Hepatocyte (in vitro differentiated cells): ENCODE measurements at regions not wholly inside any gene's neighbourhood (a gene's known extent, or its start where the extent isn't known, plus 50 kb on each side); places are given as distances from the start of the nearest gene placed in this dataset.

Experiments
- DNase-seq: peaks from one replicate; pipeline ENCODE4 v3.0.0-alpha.2; 2016; ENCODE audit warnings: low spot score
- H2AFZ ChIP-seq: fragments of 200-600 bp; sonication (generic); 2 replicates; pipeline ENCODE4 v1.6.0; 2016; ENCODE audit warnings: antibody characterized with exemption, mild to moderate bottlenecking
- H3K27ac ChIP-seq: fragments of 200-600 bp; sonication (generic); 2 replicates; pipeline ENCODE4 v1.5.1; 2016; ENCODE audit warnings: mild to moderate bottlenecking
- H3K27me3 ChIP-seq: fragments of 200-600 bp; sonication (generic); 2 replicates; pipeline ENCODE4 v1.6.1; 2016
- H3K36me3 ChIP-seq: fragments of 200-600 bp; sonication (generic); replicated peaks from 2 replicates; pipeline ENCODE4 v1.5.1; 2016; ENCODE audit warnings: low read depth; ENCODE audit not compliant: insufficient read depth
- H3K4me1 ChIP-seq: fragments of 200-600 bp; sonication (generic); 2 replicates; pipeline ENCODE4 v1.5.1; 2016; ENCODE audit warnings: mild to moderate bottlenecking, moderate library complexity; ENCODE audit not compliant: insufficient read depth
- H3K4me2 ChIP-seq: fragments of 200-600 bp; sonication (generic); 2 replicates; pipeline ENCODE4 v1.6.0; 2016
- H3K4me3 ChIP-seq: fragments of 200-600 bp; sonication (generic); 2 replicates; pipeline ENCODE4 v1.5.1; 2016; ENCODE audit warnings: mild to moderate bottlenecking
- H3K79me2 ChIP-seq: fragments of 200-600 bp; sonication (generic); 2 replicates; pipeline ENCODE4 v1.6.0; 2017; ENCODE audit warnings: mild to moderate bottlenecking
- H3K9me2 ChIP-seq: fragments of 200-600 bp; sonication (generic); replicated peaks from 2 replicates; pipeline ENCODE4 v1.6.0; 2017; ENCODE audit warnings: mild to moderate bottlenecking; ENCODE audit not compliant: insufficient read depth
- H3K9me3 ChIP-seq: fragments of 200-600 bp; sonication (generic); 2 replicates; pipeline ENCODE4 v1.5.1; 2016; ENCODE audit warnings: low read depth, mild to moderate bottlenecking
- H4K20me1 ChIP-seq: fragments of 200-600 bp; sonication (generic); 2 replicates; pipeline ENCODE4 v1.6.0; 2016; ENCODE audit warnings: mild to moderate bottlenecking; ENCODE audit not compliant: insufficient read depth, poor library complexity, severe bottlenecking
- CTCF ChIP-seq: fragments of 200-600 bp; sonication (generic); IDR thresholded peaks from 2 replicates; pipeline ENCODE4 v1.5.1; 2016; ENCODE audit warnings: antibody characterized with exemption, mild to moderate bottlenecking; ENCODE audit not compliant: poor library complexity
- EZH2 ChIP-seq: fragments of 200-600 bp; sonication (generic); IDR thresholded peaks from 2 replicates; pipeline ENCODE4 v1.6.1; 2016; ENCODE audit warnings: antibody characterized with exemption, mild to moderate bottlenecking, borderline replicate concordance
- EZH2phosphoT487 ChIP-seq: fragments of 200-600 bp; sonication (generic); IDR thresholded peaks from one replicate; pipeline ENCODE4 v1.6.1; 2018; ENCODE audit warnings: antibody characterized with exemption, mild to moderate bottlenecking, low read depth, moderate library complexity; ENCODE audit not compliant: unreplicated experiment, severe bottlenecking
- WGBS: methylation state at CpG from one replicate; pipeline ENCODE4 v1.1.6; 2016; ENCODE audit warnings: low lambda C conversion rate; ENCODE audit errors: missing lambda C conversion rate; 5-methylcytosine and 5-hydroxymethylcytosine counted together

DNA sequence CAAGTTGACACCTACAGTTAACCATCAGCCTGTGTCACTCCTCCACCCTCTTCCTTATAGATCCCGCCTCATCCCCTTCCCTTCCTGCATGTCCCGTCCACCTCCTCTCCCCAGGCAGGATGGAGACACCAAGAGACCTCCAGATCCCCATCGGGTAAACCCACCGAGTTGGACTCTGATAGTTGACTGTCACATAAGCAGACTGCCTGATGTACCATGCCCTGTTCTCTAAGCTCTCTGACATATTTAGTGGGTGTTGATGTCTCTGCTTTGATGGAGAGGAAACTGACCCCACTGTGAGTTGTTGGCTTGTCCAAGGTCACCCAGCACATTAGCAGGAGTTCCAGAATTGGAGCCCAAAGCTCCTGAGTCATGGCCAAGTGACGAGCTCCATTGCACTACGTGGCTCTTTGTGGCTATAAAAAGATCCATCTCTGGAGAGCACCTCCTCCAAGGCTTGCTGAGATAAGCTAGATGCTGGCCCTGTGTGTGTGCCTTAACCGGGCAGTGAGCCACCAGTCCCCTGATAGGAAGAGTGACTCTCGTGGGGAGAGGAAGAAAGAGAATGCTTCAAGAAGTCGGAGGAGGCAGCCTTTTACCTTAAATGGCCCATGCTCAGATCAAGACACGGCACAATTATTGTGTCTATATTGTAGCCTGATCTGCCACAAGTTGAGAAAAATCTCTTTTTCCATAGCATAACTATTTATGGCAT lies 236.0 kb upstream of the ECI2 start:
- H3K4me2 ChIP-seq: no peak overlapping the region
- H3K9me3 ChIP-seq: no peaks in the 10 kb centered on the region
- no peaks in the 10 kb centered on the region for H3K27me3 ChIP-seq
- no peaks in the 10 kb centered on the region for H3K9me2 ChIP-seq
- no peak for DNase-seq
- 65% methylated on average over 10 of the region's 10 CpGs for WGBS
- H3K4me3 ChIP-seq: no peak overlapping the region
- H3K27ac ChIP-seq: no peak overlapping the region
- TF ChIP-seq EZH2 (no peak), EZH2phosphoT487 (no peak), CTCF (no peak)
- no peaks in the 10 kb centered on the region for H4K20me1 ChIP-seq
- H3K79me2 ChIP-seq: no peaks in the 10 kb centered on the region
- H3K4me1 ChIP-seq: no peaks in the 10 kb centered on the region
- no peak overlapping the region for H2AFZ ChIP-seq
- H3K36me3 ChIP-seq: no peaks in the 10 kb centered on the region

GRCh38 chr6:4370066-4370465 lies 234.7 kb upstream of the ECI2 start:
- no peaks in the 10 kb centered on the region for H3K9me2 ChIP-seq
- H4K20me1 ChIP-seq: no peaks in the 10 kb centered on the region
- H3K9me3 ChIP-seq: no peaks in the 10 kb centered on the region
- no peak for DNase-seq
- no peaks in the 10 kb centered on the region for H3K36me3 ChIP-seq
- no peaks in the 10 kb centered on the region for H3K79me2 ChIP-seq
- no peak overlapping the region for H3K4me3 ChIP-seq
- H3K27ac ChIP-seq: no peak overlapping the region
- no peaks in the 10 kb centered on the region for H3K27me3 ChIP-seq
- TF ChIP-seq EZH2phosphoT487 (no peak), CTCF (no peak), EZH2 (no peak)
- H3K4me1 ChIP-seq: no peaks in the 10 kb centered on the region
- 54% methylated on average over 3 of the region's 3 CpGs for WGBS
- no peak overlapping the region for H2AFZ ChIP-seq
- H3K4me2 ChIP-seq: no peak overlapping the region

- TF ChIP-seq EZH2phosphoT487 (no peak), CTCF (no peak), EZH2 (no peak)
- Histone ChIP-seq H3K36me3 (no peaks in the 10 kb centered on the region), H3K4me2 (no peak overlapping the region), H4K20me1 (no peaks in the 10 kb centered on the region), H3K79me2 (no peaks in the 10 kb centered on the region), H3K9me2 (no peaks in the 10 kb centered on the region), H3K27ac (no peak overlapping the region), H3K4me3 (no peak overlapping the region), H3K4me1 (no peaks in the 10 kb centered on the region), H2AFZ (no peak overlapping the region), H3K9me3 (no peaks in the 10 kb centered on the region), H3K27me3 (no peaks in the 10 kb centered on the region)
- 83% methylated on average over 4 of the region's 4 CpGs for WGBS
- DNase-seq: no peak
Measured at GRCh38 chr6:4369616-4370015, 234.2 kb upstream of the ECI2 start.

GRCh38 chr6:4368649-4369048 lies 233.3 kb upstream of the ECI2 start:
- H3K4me1 ChIP-seq: peaks cover 5% of the 10 kb centered on the region
- H3K9me2 ChIP-seq: no peaks in the 10 kb centered on the region
- H3K27ac ChIP-seq: no peak overlapping the region
- H3K4me2 ChIP-seq: no peak overlapping the region
- H3K4me3 ChIP-seq: no peak overlapping the region
- H3K27me3 ChIP-seq: no peaks in the 10 kb centered on the region
- no peak overlapping the region for H2AFZ ChIP-seq
- DNase-seq: no peak
- H3K9me3 ChIP-seq: no peaks in the 10 kb centered on the region
- no peaks in the 10 kb centered on the region for H3K36me3 ChIP-seq
- TF ChIP-seq EZH2: no peak
- no peak for TF ChIP-seq CTCF
- no peak for TF ChIP-seq EZH2phosphoT487
- H3K79me2 ChIP-seq: no peaks in the 10 kb centered on the region
- no peaks in the 10 kb centered on the region for H4K20me1 ChIP-seq
